Stimulated activated naive CD8-positive, alpha-beta T cell treated with anti-CD3 and anti-CD28 coated beads, Interleukin-15, Interleukin-2, amounts not matched to agents 100 U/mL and 50 U/mL, for 24 hours (primary cell): ENCODE measurements at regions not wholly inside any gene's neighbourhood (a gene's known extent, or its start where the extent isn't known, plus 50 kb on each side); places are given as distances from the start of the nearest gene placed in this dataset.
A peak's percentile ranks its signal among the peaks of the same experiment; 100 is the strongest.

ENCODE experiments used
- ATAC-seq: fragments of 150-1000 bp; cut with Tn5 transposase; one replicate; pipeline ENCODE4 v1.10.0; 2021
- DNase-seq: peaks from one replicate; pipeline ENCODE4 v3.0.0; 2021

DNA sequence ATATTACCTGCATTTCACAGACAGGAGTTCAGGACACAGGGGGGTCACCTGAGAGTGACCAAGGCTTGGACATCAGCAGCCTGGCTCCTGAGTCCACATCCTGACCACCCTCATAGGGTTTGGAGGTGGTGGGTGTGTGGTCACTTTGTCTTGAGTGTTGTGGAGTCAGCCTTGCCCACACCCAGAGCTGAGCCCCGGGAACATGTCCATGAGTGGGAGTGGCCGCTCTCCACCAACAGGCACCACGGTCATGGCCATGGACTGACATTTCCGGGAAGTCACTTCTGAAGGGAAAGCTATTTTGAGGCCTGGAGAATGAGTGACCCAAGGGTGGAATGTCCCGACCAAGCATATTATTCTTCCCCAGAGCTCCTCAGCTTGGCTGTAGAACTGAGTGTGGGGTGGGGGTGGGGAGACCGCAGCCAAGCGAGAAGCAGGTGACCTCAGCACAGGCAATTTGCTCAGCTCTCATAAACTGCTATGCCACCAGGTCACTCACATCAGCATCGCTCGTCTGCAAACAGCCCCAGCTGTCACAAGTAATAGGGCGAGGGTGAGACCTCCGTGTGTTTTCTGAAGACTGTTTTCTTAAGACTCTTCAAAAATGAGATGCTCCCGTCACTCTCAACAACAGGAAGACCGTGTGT is 348.6 kb upstream of the CDH4 start:
- ATAC-seq: no peak
- no peak for DNase-seq

- no peak for ATAC-seq
Measured at GRCh38 chr20:60904730-60905129, 347.3 kb upstream of the CDH4 start.

GRCh38 chr20:60905919-60906318 is 346.1 kb upstream of the CDH4 start:
- DNase-seq: no peak
- ATAC-seq: no peak

More at GRCh38 chr20:60904730-60905129, 347.3 kb upstream of the CDH4 start:
- no peak for DNase-seq

DNA sequence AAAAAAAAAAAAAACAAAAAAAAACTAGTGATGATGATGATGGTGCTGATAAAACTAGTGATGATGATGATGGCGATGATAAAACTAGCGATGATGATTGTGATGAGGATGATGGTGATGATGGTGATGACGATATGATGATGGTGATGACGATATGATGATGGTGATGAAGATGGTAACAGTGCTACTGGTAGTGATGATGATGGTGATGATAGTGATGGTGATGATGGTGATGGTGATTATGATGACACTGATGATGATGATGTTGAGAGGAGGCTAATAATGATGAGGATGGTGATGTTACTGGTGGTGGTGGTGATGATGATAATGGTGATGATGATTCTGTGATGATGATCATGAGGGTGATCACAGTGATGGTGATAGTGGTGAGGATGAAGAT is 345.5 kb upstream of the CDH4 start:
- ATAC-seq (no peak), DNase-seq (no peak)

GRCh38 chr20:60913298-60913697 is 338.8 kb upstream of the CDH4 start:
- DNase-seq: no peak
- no peak for ATAC-seq

DNA sequence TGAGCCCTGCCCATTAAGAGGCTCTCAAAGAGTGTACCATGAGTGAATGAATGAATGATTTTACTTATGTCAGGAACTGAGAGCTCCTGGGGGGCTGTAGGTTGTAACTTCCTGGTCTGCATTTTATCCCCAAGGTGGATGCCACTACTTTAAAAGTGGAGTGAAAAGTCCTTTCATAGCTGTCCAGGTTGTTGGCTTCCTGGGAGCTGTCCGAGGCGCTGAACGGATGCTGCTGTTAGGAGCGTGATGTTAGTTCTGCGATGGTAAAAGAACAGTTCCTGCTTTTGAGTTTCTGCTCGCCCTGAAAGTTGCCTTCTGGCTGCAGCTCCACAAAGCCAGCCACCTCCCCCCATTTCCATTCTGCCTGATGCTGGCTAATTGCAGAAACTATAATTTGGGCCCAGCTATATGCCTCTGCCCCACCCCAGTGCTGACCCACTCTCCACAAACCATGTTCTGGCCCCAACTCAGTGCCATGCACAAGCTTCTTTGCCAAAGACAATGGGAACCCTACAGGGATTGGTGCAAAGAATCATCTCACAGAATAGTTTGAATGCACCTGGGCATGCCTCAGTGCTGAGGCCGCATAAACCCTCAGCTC is 330.9 kb upstream of the CDH4 start:
- ATAC-seq (no peak), DNase-seq (peak; percentile 29)

- ATAC-seq (no peak), DNase-seq (no peak)
Measured at GRCh38 chr20:60926831-60927230, 325.2 kb upstream of the CDH4 start.

GRCh38 chr20:60928341-60928740 is 323.7 kb upstream of the CDH4 start:
- DNase-seq (no peak), ATAC-seq (no peak)

- ATAC-seq (no peak), DNase-seq (no peak)
Measured at GRCh38 chr20:60930023-60930790, 321.9 kb upstream of the CDH4 start.

- ATAC-seq (no peak), DNase-seq (no peak)
Measured at GRCh38 chr20:60931696-60932095, 320.4 kb upstream of the CDH4 start.

DNA sequence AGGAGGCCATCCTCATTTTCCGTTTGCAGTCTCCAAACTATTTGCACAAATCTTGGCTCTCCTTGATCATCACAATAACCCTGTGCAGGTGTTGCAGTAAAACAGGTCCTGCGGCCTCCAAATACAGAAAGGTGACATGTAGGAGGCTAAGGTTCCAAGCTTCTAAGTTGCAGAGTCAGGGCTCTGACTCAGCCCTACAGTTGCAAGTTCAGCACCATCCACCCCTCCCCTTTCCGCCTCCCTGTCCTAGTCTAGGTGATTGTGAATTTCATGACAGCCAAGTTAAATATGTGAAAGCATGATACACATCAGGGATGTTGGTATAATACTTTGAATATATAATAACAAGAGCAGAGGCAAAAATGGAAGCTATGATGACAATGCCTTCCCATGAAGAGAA is 317.3 kb upstream of the CDH4 start:
- ATAC-seq (no peak), DNase-seq (no peak)

DNA sequence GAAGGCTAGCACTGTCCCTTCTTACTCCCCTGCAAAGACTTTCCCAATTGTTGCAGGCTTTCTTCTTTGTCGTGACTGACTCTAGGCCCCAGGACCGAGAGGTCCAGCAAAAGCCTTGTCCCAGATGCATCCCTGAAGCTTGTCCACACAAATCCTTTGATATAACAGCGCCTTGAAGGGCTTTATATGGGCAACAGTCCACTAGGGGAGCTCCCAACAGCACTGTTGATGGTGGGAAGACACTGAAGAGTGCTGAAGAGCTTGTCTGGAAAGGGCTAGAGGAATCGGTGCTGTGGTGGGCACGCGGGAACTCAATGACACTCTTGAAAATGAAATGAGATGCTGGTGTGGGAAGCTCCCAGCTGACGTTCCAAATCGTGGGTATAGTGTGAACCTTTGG is 316.1 kb upstream of the CDH4 start:
- ATAC-seq: no peak

GRCh38 chr20:60937585-60937984 is 314.5 kb upstream of the CDH4 start:
- ATAC-seq (no peak), DNase-seq (no peak)

More for the DNA sequence above, 316.1 kb upstream of the CDH4 start:
- no peak for DNase-seq

DNA sequence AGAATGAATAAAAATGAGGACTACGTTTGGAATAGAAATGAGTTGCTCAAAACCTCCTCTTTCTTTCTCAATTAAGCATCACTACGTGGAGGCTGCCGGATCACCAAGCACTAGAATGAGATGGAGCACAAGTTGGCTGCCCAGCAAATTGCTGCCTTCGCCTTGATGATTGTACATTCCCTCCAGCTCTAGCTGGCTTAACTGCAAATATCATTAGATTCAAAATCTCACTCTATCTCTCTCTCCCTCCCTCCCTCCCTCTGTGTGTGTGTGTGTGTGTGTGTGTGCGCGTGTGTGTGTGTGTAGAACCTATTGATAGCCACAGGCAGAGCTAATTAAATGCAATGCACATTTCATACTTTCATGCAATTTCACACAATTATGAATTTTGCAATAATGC is 310.7 kb upstream of the CDH4 start:
- ATAC-seq (no peak), DNase-seq (no peak)

GRCh38 chr20:60947819-60948218 is 304.2 kb upstream of the CDH4 start:
- DNase-seq: no peak
- no peak for ATAC-seq

DNA sequence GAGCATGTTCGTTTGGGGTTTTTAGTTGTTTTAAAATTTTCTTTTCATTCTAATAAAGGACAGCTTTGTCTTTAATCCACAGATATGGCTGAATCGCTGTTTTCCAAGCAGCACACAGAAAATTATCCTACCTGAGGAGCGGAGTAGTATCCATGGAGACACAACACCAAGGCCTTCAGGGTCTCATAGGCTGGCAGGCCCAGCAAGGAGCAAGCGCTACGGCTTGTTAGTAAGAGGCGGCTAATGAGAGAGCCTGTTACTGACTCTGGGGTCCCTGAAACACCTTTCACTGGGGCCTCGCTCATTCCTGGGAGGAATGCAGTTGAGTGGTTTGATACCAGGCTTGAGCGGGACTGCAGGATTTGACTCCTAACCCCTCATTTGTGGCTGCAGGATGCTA is 303.8 kb upstream of the CDH4 start:
- ATAC-seq (no peak), DNase-seq (no peak)

DNA sequence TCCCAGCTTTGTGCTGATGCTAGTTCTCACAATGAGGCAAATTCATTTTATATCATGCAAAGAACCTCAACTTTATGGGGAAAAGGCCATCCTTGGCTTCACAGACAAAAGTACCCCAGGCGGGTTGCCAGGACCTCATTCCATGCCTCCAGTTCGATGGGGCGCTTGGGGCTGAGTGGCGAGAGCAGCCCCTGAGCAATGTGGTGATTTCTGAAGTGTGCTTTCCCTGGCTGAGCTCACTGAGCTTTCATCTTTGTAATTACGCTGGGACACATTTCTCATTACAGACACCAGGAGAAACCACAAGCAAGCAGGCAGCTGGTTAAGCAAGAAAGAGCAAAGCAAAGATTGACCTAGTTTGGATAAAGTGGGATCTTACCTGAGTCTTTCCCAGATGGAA is 301.5 kb upstream of the CDH4 start:
- DNase-seq: no peak
- no peak for ATAC-seq

- no peak for ATAC-seq
- no peak for DNase-seq
Measured at GRCh38 chr20:60950974-60951373, 301.1 kb upstream of the CDH4 start.

DNA sequence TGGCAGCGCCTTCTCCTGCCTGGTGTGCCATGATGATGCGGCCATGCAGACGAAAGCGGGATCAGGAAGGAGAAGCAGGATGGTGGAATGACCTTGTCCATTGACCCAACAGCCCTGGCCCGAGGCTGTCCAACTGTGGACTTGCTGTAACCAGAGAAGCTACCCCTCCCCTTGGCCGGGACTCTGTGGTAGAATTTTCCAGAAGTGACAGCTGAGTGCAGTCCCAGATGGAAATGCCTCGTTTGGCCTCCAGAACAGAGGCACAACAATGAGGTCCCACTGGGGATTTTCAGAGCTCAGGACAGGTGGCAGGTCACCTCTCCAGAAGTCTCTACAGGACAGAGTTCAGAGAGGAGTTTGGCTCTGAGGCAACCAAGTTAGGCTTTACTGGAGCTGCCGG is 299.2 kb upstream of the CDH4 start:
- ATAC-seq: no peak
- DNase-seq: no peak

- DNase-seq: no peak
Measured at GRCh38 chr20:60953321-60953720, 298.7 kb upstream of the CDH4 start.

GRCh38 chr20:60955706-60956105 is 296.4 kb upstream of the CDH4 start:
- ATAC-seq (no peak), DNase-seq (no peak)

More at GRCh38 chr20:60953321-60953720, 298.7 kb upstream of the CDH4 start:
- no peak for ATAC-seq

GRCh38 chr20:60956194-60956593 is 295.9 kb upstream of the CDH4 start:
- ATAC-seq: no peak
- DNase-seq: no peak

DNA sequence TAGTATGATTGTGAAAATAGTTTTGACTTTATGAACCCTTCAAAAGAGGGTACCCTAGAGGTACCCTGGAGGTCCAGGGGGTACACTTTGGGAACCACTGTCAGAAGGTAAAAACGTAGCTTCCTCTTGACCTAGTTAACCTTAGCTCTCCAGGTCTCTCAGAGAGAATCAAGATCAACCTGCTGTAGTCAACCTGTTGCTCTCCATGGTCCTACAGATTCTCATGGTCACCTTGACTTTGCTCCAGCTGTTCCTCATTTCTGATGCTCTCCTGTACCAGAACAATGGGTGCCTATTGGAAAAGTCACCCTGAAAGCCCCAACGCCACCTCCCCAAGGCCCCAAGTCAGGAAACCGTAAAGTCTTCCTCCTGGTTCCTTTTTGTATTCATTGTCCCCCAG is 294.4 kb upstream of the CDH4 start:
- ATAC-seq (no peak), DNase-seq (no peak)

DNA sequence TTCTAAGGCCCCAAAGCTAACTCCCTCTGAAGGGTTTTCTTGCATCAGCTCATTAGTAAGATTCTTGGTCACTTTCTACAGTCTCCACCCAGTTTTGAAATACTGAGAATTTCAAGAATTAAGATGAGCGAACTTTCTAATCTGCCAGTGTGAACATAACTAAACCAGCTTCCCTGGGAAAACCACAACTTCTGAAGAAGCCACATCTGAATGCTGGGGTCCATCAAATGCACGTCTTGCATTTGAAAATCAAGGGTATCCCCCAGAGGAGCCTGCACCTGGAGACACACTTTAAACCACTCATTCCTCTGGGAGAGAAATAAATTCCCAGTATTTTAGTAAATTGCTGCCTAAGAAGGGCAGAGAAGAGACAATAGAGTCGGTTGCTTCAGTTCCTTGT is 292.1 kb upstream of the CDH4 start:
- ATAC-seq: no peak
- no peak for DNase-seq
